ENCODE measurements at regions not wholly inside any gene's neighbourhood (a gene's known extent, or its start where the extent isn't known, plus 50 kb on each side); places are given as distances from the start of the nearest gene placed in this dataset.

DNA sequence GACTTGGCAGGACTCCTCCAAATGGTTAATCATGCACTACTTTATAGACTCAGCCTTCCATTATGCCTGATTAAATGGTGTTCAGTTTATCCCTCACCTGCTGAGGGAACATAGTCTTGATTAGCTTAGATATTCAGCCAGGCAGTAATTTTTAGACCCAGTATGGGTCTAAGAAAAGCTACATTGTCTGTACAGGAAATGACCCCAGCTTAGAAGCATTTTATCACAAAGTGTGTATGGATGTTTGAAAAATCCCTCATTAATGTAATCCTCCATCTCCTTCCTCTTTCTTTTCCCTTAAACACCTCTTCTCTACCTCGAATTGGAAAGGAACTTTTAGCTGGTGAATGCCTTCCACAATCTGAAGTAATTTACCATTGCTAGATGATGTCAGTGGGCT lies 252.2 kb upstream of the BMP2 start:
- Histone ChIP-seq H3K4me1 (ENCODE audit: low read length) (no peaks in the 10 kb centered on the region), H3K79me2 (ENCODE audit: low read length) (no peaks in the 10 kb centered on the region), H3K4me2 (ENCODE audit: low read length) (no peak overlapping the region), H3K27ac (ENCODE audit: low read length) (no peak overlapping the region), H3K27me3 (ENCODE audit: low read depth, low read length) (no peaks in the 10 kb centered on the region), H4K20me1 (ENCODE audit: insufficient read depth, low read length) (no peaks in the 10 kb centered on the region), H2AFZ (ENCODE audit: low read depth, low read length) (no peak overlapping the region), H3K9ac (ENCODE audit: low read length) (no peak overlapping the region), H3K4me3 (ENCODE audit: low read length) (no peak overlapping the region), H3K36me3 (replicated peaks; ENCODE audit: low read depth, low read length) (no peaks in the 10 kb centered on the region), H3K9me3 (ENCODE audit: insufficient read depth, low read length) (no peaks in the 10 kb centered on the region)
- TF ChIP-seq, protein P1, sequence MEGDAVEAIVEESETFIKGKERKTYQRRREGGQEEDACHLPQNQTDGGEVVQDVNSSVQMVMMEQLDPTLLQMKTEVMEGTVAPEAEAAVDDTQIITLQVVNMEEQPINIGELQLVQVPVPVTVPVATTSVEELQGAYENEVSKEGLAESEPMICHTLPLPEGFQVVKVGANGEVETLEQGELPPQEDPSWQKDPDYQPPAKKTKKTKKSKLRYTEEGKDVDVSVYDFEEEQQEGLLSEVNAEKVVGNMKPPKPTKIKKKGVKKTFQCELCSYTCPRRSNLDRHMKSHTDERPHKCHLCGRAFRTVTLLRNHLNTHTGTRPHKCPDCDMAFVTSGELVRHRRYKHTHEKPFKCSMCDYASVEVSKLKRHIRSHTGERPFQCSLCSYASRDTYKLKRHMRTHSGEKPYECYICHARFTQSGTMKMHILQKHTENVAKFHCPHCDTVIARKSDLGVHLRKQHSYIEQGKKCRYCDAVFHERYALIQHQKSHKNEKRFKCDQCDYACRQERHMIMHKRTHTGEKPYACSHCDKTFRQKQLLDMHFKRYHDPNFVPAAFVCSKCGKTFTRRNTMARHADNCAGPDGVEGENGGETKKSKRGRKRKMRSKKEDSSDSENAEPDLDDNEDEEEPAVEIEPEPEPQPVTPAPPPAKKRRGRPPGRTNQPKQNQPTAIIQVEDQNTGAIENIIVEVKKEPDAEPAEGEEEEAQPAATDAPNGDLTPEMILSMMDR (IDR thresholded peaks at IDR 0.05; ENCODE audit: low read depth, low read length), result no peak
- no peak for TF ChIP-seq EZH2phosphoT487 (IDR thresholded peaks at IDR 0.05; ENCODE audit: low read depth)

DNA sequence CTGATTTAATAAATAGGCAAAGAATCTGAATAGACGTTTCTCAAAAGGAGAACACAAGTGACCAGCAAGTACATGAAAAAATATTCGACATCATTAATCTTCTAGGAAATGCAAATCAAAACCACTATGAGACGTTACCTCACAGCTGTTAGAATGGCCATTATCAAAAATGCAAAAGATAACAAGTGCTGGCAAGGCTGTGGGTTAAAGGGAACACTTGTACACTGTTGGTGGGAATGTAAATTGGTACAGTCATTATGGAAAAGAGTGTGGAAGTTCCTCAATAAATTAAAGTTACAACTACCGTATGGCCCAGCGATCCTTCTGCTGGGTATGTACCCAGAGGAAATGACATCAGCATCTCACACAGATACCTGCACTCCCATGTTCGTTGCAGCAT lies 253.9 kb upstream of the BMP2 start:
- H3K9ac ChIP-seq (ENCODE audit: low read length), result no peak overlapping the region
- H3K36me3 ChIP-seq (replicated peaks; ENCODE audit: low read depth, low read length), result no peaks in the 10 kb centered on the region
- no peaks in the 10 kb centered on the region for H3K79me2 ChIP-seq (ENCODE audit: low read length)
- H3K4me1 ChIP-seq (ENCODE audit: low read length), result no peaks in the 10 kb centered on the region
- no peaks in the 10 kb centered on the region for H3K9me3 ChIP-seq (ENCODE audit: insufficient read depth, low read length)
- no peaks in the 10 kb centered on the region for H3K27me3 ChIP-seq (ENCODE audit: low read depth, low read length)
- no peak overlapping the region for H2AFZ ChIP-seq (ENCODE audit: low read depth, low read length)
- H3K4me3 ChIP-seq (ENCODE audit: low read length), result no peak overlapping the region
- TF ChIP-seq EZH2phosphoT487 (IDR thresholded peaks at IDR 0.05; ENCODE audit: low read depth), result no peak
- TF ChIP-seq, protein P1 (IDR thresholded peaks at IDR 0.05; ENCODE audit: low read depth, low read length), result no peak
- H3K27ac ChIP-seq (ENCODE audit: low read length), result no peak overlapping the region
- no peak overlapping the region for H3K4me2 ChIP-seq (ENCODE audit: low read length)
- no peaks in the 10 kb centered on the region for H4K20me1 ChIP-seq (ENCODE audit: insufficient read depth, low read length)

DNA sequence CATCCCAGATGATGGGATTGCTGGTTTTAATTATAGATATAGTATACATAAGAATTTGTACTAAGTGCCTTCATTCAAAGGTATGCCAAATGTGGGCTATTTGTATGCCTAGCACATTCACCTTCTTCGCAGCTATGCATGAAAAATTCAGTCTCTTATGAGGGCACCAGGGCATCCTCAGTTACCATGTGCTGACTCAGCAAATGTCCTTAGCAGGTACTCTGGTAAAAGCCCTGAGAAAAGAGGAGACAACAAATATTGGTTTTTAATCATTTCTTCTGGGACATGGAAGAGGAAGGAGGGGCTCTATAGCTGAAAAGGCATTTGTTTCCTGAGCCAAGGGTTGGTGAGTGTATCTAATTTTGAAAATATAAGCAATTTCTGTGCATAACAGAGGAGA lies 258.1 kb upstream of the BMP2 start:
- Histone ChIP-seq H3K4me3 (ENCODE audit: low read length) (no peak overlapping the region), H2AFZ (ENCODE audit: low read depth, low read length) (no peak overlapping the region), H3K27me3 (ENCODE audit: low read depth, low read length) (no peaks in the 10 kb centered on the region), H4K20me1 (ENCODE audit: insufficient read depth, low read length) (no peaks in the 10 kb centered on the region), H3K79me2 (ENCODE audit: low read length) (no peaks in the 10 kb centered on the region), H3K9ac (ENCODE audit: low read length) (no peak overlapping the region), H3K4me1 (ENCODE audit: low read length) (no peaks in the 10 kb centered on the region), H3K9me3 (ENCODE audit: insufficient read depth, low read length) (no peaks in the 10 kb centered on the region), H3K27ac (ENCODE audit: low read length) (no peak overlapping the region), H3K4me2 (ENCODE audit: low read length) (no peak overlapping the region), H3K36me3 (replicated peaks; ENCODE audit: low read depth, low read length) (no peaks in the 10 kb centered on the region)
- TF ChIP-seq, protein P1 (IDR thresholded peaks at IDR 0.05; ENCODE audit: low read depth, low read length), result no peak
- no peak for TF ChIP-seq EZH2phosphoT487 (IDR thresholded peaks at IDR 0.05; ENCODE audit: low read depth)

DNA sequence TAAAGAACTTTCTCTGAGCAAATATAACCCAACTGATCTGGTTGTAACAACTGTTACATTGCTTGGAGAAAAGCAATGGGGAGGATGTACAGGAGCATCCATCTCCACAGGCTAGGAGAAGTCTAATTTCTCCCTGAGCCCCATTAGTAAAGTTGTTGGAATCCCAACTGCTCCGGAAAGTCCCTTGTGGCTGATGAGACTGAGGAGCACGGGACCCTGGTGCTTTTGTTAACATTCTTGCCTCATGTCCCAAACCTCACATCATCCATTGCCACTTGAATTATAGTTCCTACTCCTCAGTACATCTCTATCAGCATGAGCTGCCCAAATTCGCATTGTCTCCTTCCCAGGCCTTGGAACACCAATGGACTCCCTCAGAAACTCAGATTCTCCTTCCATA lies 260.6 kb upstream of the BMP2 start:
- H3K9ac ChIP-seq (ENCODE audit: low read length), result no peak overlapping the region
- TF ChIP-seq, protein P1 (IDR thresholded peaks at IDR 0.05; ENCODE audit: low read depth, low read length), result no peak
- no peak for TF ChIP-seq EZH2phosphoT487 (IDR thresholded peaks at IDR 0.05; ENCODE audit: low read depth)
- no peaks in the 10 kb centered on the region for H4K20me1 ChIP-seq (ENCODE audit: insufficient read depth, low read length)
- H3K27ac ChIP-seq (ENCODE audit: low read length), result no peak overlapping the region
- H3K36me3 ChIP-seq (replicated peaks; ENCODE audit: low read depth, low read length), result no peaks in the 10 kb centered on the region
- no peaks in the 10 kb centered on the region for H3K4me1 ChIP-seq (ENCODE audit: low read length)
- no peak overlapping the region for H3K4me3 ChIP-seq (ENCODE audit: low read length)
- no peaks in the 10 kb centered on the region for H3K27me3 ChIP-seq (ENCODE audit: low read depth, low read length)
- H3K9me3 ChIP-seq (ENCODE audit: insufficient read depth, low read length), result no peaks in the 10 kb centered on the region
- H3K4me2 ChIP-seq (ENCODE audit: low read length), result no peak overlapping the region
- no peaks in the 10 kb centered on the region for H3K79me2 ChIP-seq (ENCODE audit: low read length)
- H2AFZ ChIP-seq (ENCODE audit: low read depth, low read length), result no peak overlapping the region
